ENCODE measurements at regions not wholly inside any gene's neighbourhood (a gene's known extent, or its start where the extent isn't known, plus 50 kb on each side); places are given as distances from the start of the nearest gene placed in this dataset.

GRCh38 chr2:66940080-66940479 lies 457.1 kb upstream of the ETAA1 start:
- Histone ChIP-seq H3K27me3 (replicated peaks in 1 of 2; ENCODE audit: control insufficient read depth in 2 of 2, insufficient read depth in 2 of 2, low read length in 1 of 2) (no peaks in the 10 kb centered on the region), H3K9me3 (replicated peaks; ENCODE audit: control insufficient read depth, insufficient read depth, low read length) (no peaks in the 10 kb centered on the region), H3K4me2 (ENCODE audit: control insufficient read depth, insufficient read depth) (no peak overlapping the region), H3K36me3 (ENCODE audit: control insufficient read depth in 2 of 2, insufficient read depth in 2 of 2, low read length in 1 of 2) (no peaks in the 10 kb centered on the region), H3K79me2 (ENCODE audit: control insufficient read depth, insufficient read depth, low read length) (no peaks in the 10 kb centered on the region), H3K9ac (ENCODE audit: control insufficient read depth, insufficient read depth, low read length) (no peak overlapping the region), H3K4me1 (ENCODE audit: control insufficient read depth, insufficient read depth, low read length) (no peaks in the 10 kb centered on the region), H3K4me3 (no peak overlapping the region), H3K27ac (ENCODE audit: control insufficient read depth, insufficient read depth) (no peak overlapping the region), H4K20me1 (ENCODE audit: control insufficient read depth, insufficient read depth) (no peaks in the 10 kb centered on the region), H2AFZ (ENCODE audit: control insufficient read depth, low read depth, low read length) (no peak overlapping the region)
- FAIRE-seq (no peak), DNase-seq (ENCODE audit: low read depth, low spot score) (no peak), ATAC-seq (no peak)
- TF ChIP-seq RFX5 (IDR thresholded peaks at IDR 0.05; ENCODE audit: low read depth, low read length) = no peak
- no peak for TF ChIP-seq EED (IDR thresholded peaks at IDR 0.05; ENCODE audit: low read depth)
- TF ChIP-seq CUX1 (IDR thresholded peaks at IDR 0.05; ENCODE audit: insufficient replicate concordance, low read depth, low read length) = no peak
- TF ChIP-seq IRF4 (IDR thresholded peaks at IDR 0.05; ENCODE audit: low read depth, low read length) = no peak
- no peak for TF ChIP-seq RBBP5 (conservative IDR thresholded peaks at IDR 0.05)
- TF ChIP-seq, protein P1, sequence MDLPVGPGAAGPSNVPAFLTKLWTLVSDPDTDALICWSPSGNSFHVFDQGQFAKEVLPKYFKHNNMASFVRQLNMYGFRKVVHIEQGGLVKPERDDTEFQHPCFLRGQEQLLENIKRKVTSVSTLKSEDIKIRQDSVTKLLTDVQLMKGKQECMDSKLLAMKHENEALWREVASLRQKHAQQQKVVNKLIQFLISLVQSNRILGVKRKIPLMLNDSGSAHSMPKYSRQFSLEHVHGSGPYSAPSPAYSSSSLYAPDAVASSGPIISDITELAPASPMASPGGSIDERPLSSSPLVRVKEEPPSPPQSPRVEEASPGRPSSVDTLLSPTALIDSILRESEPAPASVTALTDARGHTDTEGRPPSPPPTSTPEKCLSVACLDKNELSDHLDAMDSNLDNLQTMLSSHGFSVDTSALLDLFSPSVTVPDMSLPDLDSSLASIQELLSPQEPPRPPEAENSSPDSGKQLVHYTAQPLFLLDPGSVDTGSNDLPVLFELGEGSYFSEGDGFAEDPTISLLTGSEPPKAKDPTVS (IDR thresholded peaks at IDR 0.05; ENCODE audit: low read depth, low read length) = no peak
- no peak for TF ChIP-seq HDAC6 (IDR thresholded peaks at IDR 0.05; ENCODE audit: unreplicated experiment)
- WGBS (ENCODE audit: insufficient coverage, insufficient replicate concordance, low lambda C conversion rate, missing lambda C conversion rate) = 0% methylated on average over 1 of the region's 1 CpG
- no TSS peak for BruUV-seq (replicated peaks)
- intact Hi-C loops (cut with micrococcal nuclease; ENCODE audit: unreplicated experiment) = no loop called here
- CTCF ChIA-PET = no interaction called here
- in situ Hi-C loops (cut with MboI) = no loop called here
- SMC1A ChIA-PET (ENCODE audit: uncharacterized antibody, unreplicated experiment) = no interaction called here
- RAD21 ChIA-PET (ENCODE audit: unreplicated experiment) = no interaction called here
- POLR2A ChIA-PET = no interaction called here

All from GM12878 (cell line).